HUES48 (cell line): ENCODE measurements at regions not wholly inside any gene's neighbourhood (a gene's known extent, or its start where the extent isn't known, plus 50 kb on each side); places are given as distances from the start of the nearest gene placed in this dataset.

Source experiments
- H3K27ac ChIP-seq: one replicate; pipeline ENCODE4 v1.7.0; 2013; ENCODE audit warnings: low read depth, low read length, inconsistent platforms
- H3K27me3 ChIP-seq: 2 replicates; pipeline ENCODE4 v1.6.1; 2013; ENCODE audit warnings: mild to moderate bottlenecking, low read length; ENCODE audit not compliant: control insufficient read depth, insufficient read depth
- H3K36me3 ChIP-seq: 2 replicates; pipeline ENCODE4 v1.6.1; 2013; ENCODE audit warnings: low read length; ENCODE audit not compliant: control insufficient read depth, insufficient read depth
- H3K4me1 ChIP-seq: 2 replicates; pipeline ENCODE4 v1.6.1; 2013; ENCODE audit warnings: mild to moderate bottlenecking, low read length; ENCODE audit not compliant: control insufficient read depth, insufficient read depth
- H3K4me3 ChIP-seq: 2 replicates; pipeline ENCODE4 v1.5.1; 2013; ENCODE audit warnings: mild to moderate bottlenecking, low read depth, low read length
- H3K9ac ChIP-seq: 2 replicates; pipeline ENCODE4 v1.6.1; 2013; ENCODE audit warnings: mild to moderate bottlenecking, low read depth, low read length, moderate library complexity
- H3K9me3 ChIP-seq: 2 replicates; pipeline ENCODE4 v1.6.1; 2013; ENCODE audit warnings: low read length; ENCODE audit not compliant: control insufficient read depth, insufficient read depth

DNA sequence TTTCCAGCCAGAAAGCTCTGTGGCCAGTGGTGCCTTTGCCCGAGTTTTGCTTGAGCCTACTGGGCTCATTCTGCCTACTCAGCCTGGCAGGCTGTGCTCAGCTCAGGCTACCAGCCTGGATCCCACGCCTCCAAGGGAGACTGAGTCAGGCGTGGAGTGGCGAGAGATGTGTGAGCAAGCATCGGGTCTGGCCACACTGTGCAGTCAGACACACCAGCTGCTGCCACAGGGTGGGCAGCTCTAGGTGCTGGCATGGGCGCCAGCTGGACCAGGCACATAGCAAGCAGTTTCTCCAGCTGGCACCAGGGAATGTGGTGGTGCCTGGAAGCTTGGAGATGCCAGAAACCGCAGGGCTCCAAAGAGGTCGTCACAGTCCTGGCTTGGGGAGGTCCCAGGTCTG, 498.5 kb upstream of the CNTN4 start:
- H3K9ac ChIP-seq, result no peak overlapping the region
- H3K27ac ChIP-seq, result no peak overlapping the region
- no peaks in the 10 kb centered on the region for H3K36me3 ChIP-seq
- no peak overlapping the region for H3K4me3 ChIP-seq
- no peaks in the 10 kb centered on the region for H3K9me3 ChIP-seq
- H3K4me1 ChIP-seq, result no peaks in the 10 kb centered on the region
- no peaks in the 10 kb centered on the region for H3K27me3 ChIP-seq

DNA sequence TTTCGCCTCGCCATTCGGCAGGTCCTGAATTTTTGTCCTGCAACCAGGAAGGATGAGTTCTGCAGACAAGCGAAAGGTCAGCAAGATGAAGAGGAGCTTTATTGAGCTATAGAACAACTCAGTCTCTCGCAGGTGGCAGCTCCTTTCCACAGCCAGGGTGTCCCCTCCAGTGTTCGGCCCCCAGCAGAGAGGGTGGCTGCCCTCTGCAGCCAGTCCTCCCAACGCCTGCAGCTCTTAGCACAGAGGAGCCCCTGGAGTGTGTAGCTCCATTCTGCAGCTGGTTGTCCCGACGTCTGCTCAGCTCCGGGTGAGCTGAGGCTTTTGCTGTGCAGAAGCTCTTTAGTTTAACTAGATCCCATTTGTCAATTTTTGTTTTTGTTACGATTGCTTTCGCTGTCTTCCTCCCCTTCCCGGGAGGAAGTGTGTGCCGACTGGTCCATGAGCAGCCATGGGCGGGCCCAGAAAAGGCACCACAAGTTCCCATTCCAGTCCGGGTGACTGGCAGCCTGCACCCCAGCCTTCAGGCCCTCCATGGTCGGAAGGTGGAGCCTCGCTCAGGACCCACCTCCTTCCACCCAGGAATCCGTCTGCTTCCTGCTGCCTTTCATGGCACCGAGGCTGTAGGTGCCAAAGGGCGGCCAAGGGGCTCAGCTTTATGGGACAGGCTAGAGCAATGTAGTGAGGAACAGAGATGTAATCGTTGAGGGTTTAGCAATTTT, 497.8 kb upstream of the CNTN4 start:
- Histone ChIP-seq H3K4me1 (no peaks in the 10 kb centered on the region), H3K4me3 (no peak overlapping the region), H3K27me3 (no peaks in the 10 kb centered on the region), H3K9me3 (no peaks in the 10 kb centered on the region), H3K9ac (no peak overlapping the region), H3K36me3 (no peaks in the 10 kb centered on the region), H3K27ac (no peak overlapping the region)

DNA sequence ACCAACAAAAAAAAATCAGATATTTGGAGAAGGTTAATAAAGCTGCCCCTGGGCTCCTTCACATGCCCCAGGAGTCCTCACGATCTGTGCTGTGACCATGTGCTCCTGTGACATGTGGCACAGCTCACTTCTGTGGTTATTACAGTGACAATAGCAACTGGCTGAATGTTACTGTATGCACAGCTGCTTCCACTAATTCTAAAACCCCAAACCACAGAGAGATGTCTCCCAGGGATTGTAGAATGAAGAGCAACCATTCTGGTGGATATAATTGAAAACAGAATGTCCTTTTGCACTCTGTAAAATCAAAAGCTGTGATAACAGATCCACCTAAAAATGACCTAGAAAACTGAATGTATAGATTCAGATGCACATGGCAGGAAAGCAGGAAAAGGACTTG, 489.2 kb upstream of the CNTN4 start:
- Histone ChIP-seq H3K4me1 (no peaks in the 10 kb centered on the region), H3K4me3 (no peak overlapping the region), H3K9ac (no peak overlapping the region), H3K27ac (no peak overlapping the region), H3K27me3 (no peaks in the 10 kb centered on the region), H3K36me3 (no peaks in the 10 kb centered on the region), H3K9me3 (no peaks in the 10 kb centered on the region)

DNA sequence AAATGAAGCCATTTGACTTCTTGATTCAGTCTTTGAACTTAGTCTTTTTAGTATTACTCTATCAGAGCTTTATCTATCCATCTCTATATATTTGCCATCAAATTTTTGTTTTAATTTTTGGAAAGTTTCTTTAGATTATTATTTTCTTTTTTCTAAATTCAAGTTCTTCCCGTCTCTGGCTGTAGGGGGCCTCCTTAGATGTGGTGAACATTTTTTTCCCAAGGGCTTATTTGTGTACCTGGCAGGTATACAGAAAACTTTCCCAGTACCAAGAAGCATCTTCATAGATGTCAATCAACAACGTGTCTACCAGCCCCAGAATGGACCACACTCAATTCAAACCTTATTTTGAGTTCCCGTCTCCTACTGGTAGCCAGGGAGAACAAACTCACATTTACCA, 486.8 kb upstream of the CNTN4 start:
- Histone ChIP-seq H3K27ac (no peak overlapping the region), H3K9me3 (no peaks in the 10 kb centered on the region), H3K9ac (no peak overlapping the region), H3K4me1 (no peaks in the 10 kb centered on the region), H3K36me3 (no peaks in the 10 kb centered on the region), H3K27me3 (no peaks in the 10 kb centered on the region), H3K4me3 (no peak overlapping the region)

DNA sequence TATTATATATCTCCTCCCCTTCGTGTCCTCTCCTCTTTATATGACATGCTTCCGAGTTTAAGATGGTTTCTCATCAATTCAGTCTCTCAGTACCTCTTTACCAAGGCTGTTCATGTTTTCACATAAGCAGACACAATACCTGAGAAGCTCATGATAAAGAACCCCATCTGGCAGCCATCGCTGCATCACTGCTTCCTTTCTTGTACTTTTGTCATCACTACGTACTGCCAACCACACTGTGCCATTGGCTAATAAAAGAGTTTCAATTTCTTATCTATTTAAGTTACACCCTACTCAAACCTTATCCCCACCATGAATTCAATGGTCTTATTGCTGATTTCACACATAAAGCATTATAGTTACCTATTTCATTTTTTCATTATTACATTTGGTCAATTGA, 484.7 kb upstream of the CNTN4 start:
- Histone ChIP-seq H3K27ac (no peak overlapping the region), H3K27me3 (no peaks in the 10 kb centered on the region), H3K9me3 (no peaks in the 10 kb centered on the region), H3K4me3 (no peak overlapping the region), H3K9ac (no peak overlapping the region), H3K36me3 (no peaks in the 10 kb centered on the region), H3K4me1 (no peaks in the 10 kb centered on the region)

DNA sequence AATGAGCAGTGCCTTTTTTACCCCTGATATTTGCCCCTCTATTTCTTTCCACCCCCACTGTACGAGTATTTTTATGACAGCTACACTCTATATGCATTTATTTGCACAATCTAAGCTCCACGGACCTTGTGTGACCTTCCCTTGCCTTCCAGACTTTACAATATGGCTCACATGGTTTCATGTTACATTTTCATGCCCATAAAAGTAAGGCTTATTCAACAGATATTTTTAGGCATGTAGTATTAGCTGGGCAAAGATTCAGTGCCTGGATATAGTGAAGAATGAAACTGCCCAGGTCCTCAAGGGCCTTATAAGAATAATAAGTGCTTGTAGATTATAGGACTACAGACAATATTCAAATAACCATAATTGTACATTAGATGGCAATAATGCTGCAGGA, 481.9 kb upstream of the CNTN4 start:
- H3K4me1 ChIP-seq, result no peaks in the 10 kb centered on the region
- no peaks in the 10 kb centered on the region for H3K27me3 ChIP-seq
- H3K4me3 ChIP-seq, result no peak overlapping the region
- H3K27ac ChIP-seq, result no peak overlapping the region
- no peaks in the 10 kb centered on the region for H3K36me3 ChIP-seq
- H3K9ac ChIP-seq, result no peak overlapping the region
- no peaks in the 10 kb centered on the region for H3K9me3 ChIP-seq

DNA sequence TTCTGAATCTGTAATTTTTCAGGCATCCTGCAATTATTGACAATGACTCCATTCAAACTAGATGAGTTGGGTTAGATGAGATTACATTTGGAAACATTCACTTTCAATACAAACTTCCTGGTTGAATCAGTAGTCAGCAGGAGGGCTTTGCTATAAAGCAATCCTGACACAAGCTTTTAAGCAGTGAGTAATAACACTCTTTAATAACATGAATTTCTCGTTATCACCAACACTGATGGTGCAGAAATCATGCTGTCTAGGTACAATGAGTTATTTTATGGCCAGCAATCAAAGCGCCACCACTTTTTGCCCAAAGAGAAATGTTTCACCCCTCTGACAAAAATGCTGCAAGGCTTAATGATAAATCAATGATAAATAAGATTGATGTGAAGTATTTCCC, 474.8 kb upstream of the CNTN4 start:
- no peak overlapping the region for H3K27ac ChIP-seq
- no peaks in the 10 kb centered on the region for H3K9me3 ChIP-seq
- H3K9ac ChIP-seq, result no peak overlapping the region
- no peaks in the 10 kb centered on the region for H3K27me3 ChIP-seq
- no peaks in the 10 kb centered on the region for H3K4me1 ChIP-seq
- H3K4me3 ChIP-seq, result no peak overlapping the region
- no peaks in the 10 kb centered on the region for H3K36me3 ChIP-seq

DNA sequence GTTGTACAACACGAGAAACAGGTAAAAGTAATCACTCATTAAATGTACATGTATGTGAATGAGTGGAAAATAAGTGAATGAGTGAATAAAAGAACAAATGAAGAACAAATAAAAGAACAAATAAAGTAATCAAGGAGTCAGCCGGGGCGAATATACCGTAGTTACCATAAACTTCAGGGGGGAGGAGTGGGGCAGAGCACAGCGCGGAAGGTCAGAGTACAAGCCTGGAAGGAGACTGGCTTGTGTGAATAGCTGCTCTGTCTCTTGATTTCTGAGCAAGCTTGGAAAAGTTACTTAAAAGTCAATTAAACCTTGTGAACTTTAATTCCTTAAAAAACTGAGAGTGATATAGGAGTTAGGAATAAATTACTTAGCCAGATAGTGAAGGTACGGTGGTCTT, 466.5 kb upstream of the CNTN4 start:
- Histone ChIP-seq H3K36me3 (no peaks in the 10 kb centered on the region), H3K9me3 (no peaks in the 10 kb centered on the region), H3K4me1 (peaks cover 3% of the 10 kb centered on the region; the same call in 1 of the 2 replicates), H3K27me3 (no peaks in the 10 kb centered on the region), H3K4me3 (no peak overlapping the region), H3K9ac (no peak overlapping the region), H3K27ac (no peak overlapping the region)

DNA sequence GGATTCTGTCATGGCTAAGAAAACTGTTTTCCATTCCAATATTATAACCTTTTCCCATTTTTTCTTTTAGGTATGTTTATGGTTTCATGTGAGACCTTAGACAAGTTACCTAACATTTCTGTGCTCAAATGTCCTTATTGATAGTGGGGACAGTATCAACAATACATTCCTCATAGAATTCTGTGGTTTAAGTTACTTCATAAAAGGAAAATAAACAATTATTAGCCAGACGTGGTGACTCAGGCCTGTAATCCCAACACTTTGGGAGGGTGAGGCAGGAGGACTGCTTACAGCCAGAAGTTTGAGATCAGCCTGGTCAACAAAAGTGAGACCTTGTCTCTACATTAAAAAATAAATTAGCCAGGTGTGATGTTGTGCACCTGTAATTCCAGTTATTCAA, 436.8 kb upstream of the CNTN4 start:
- Histone ChIP-seq H3K9ac (no peak overlapping the region), H3K9me3 (no peaks in the 10 kb centered on the region)

DNA sequence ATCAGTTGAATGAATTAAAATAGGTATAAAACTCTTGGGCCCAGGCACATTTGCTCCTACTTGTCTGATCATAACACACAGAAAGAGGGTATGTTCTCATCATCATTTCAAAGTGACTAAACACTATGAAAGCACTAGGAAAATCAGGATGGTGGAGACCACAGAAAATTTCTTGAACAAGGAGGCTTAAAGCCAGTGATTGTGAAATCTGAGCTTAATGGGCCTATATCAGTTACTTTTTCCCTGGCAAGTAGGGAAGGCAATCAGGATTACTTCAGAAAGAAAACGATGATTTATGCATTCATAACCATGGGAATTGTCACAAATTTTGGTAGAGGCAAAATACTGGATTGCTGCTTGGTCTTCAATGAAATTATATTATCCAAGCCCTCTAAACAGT, 434.4 kb upstream of the CNTN4 start:
- H3K27ac ChIP-seq, result no peak overlapping the region
- no peaks in the 10 kb centered on the region for H3K27me3 ChIP-seq
- H3K4me3 ChIP-seq, result no peak overlapping the region
- H3K9me3 ChIP-seq, result no peaks in the 10 kb centered on the region
- no peaks in the 10 kb centered on the region for H3K4me1 ChIP-seq
- H3K9ac ChIP-seq, result no peak overlapping the region
- no peaks in the 10 kb centered on the region for H3K36me3 ChIP-seq

More for the DNA sequence above, 436.8 kb upstream of the CNTN4 start:
- no peak overlapping the region for H3K27ac ChIP-seq
- no peaks in the 10 kb centered on the region for H3K36me3 ChIP-seq
- no peaks in the 10 kb centered on the region for H3K27me3 ChIP-seq
- H3K4me1 ChIP-seq, result no peaks in the 10 kb centered on the region
- no peak overlapping the region for H3K4me3 ChIP-seq

DNA sequence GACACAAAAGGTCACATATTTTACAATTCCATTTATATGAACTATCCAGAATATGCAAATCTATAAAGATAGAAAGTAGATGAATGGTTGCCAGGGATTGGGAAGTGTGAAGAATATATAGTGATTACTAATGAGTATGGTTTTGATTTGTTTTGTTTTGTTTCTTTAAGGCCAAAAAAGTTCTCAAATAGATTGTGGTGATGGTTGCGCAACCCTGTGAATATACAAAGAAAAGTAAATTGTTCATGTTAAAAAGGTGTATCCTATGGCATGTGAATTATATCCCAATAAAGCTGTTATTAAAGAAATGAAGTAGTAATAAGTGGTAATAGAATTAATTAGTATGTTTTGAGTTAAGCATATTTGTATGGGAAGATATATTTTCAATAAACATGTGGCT, 431.8 kb upstream of the CNTN4 start:
- no peaks in the 10 kb centered on the region for H3K27me3 ChIP-seq
- no peaks in the 10 kb centered on the region for H3K36me3 ChIP-seq

More for the DNA sequence above, 431.8 kb upstream of the CNTN4 start:
- no peaks in the 10 kb centered on the region for H3K4me1 ChIP-seq
- H3K9ac ChIP-seq, result no peak overlapping the region
- H3K9me3 ChIP-seq, result no peaks in the 10 kb centered on the region
- no peak overlapping the region for H3K4me3 ChIP-seq
- no peak overlapping the region for H3K27ac ChIP-seq
